IMR-90 (cell line): ENCODE measurements at regions not wholly inside any gene's neighbourhood (a gene's known extent, or its start where the extent isn't known, plus 50 kb on each side); places are given as distances from the start of the nearest gene placed in this dataset.

ENCODE experiments used
- ATAC-seq: fragments of 200-7000 bp; cut with Tn5 transposase; 2 replicates; pipeline ENCODE4 v1.9.1; 2020; ENCODE audit warnings: low read depth, mild to moderate bottlenecking, moderate library complexity
- BruUV-seq: library from RNA; stranded (reverse); fragments of 400-500 nt; replicated peaks from 2 replicates; lab custom pipeline; 2021; lab: Mats Ljungman, UMichigan
- CTCF ChIA-PET: fragments of 300-600 bp; formaldehyde crosslinking; extraction: SDS; loops from one replicate; lab custom pipeline; 2021; ENCODE audit warnings: antibody characterized with exemption; lab: Yijun Ruan, JAX
- POLR2A ChIA-PET: fragments of 300-600 bp; sonication (Branson Sonifier 250); formaldehyde crosslinking; loops from one replicate; lab custom pipeline; 2022; ENCODE audit warnings: antibody characterized with exemption; ENCODE audit not compliant: unreplicated experiment; lab: Charles Lee
- DNase-seq: peaks from one replicate; pipeline ENCODE4 v3.0.0; 2013
- H2AFZ ChIP-seq: replicated peaks from 2 replicates; pipeline ENCODE3; 2013; ENCODE audit warnings: low read length, mild to moderate bottlenecking; ENCODE audit not compliant: poor library complexity
- H2AK5ac ChIP-seq: 2 replicates; pipeline ENCODE4 v1.6.1; 2013; ENCODE audit warnings: low read depth, low read length, inconsistent platforms
- H2AK9ac ChIP-seq: replicated peaks from 2 replicates; pipeline ENCODE3; 2013; ENCODE audit warnings: mild to moderate bottlenecking, low read depth, low read length, moderate library complexity; ENCODE audit not compliant: poor library complexity
- H2BK120ac ChIP-seq: 2 replicates; pipeline ENCODE4 v1.6.1; 2013; ENCODE audit warnings: low read depth, low read length, inconsistent platforms
- H2BK15ac ChIP-seq: 3 replicates; pipeline ENCODE4 v1.6.1; 2013; ENCODE audit warnings: low read depth, low read length, inconsistent platforms
- H2BK20ac ChIP-seq: 2 replicates; pipeline ENCODE4 v1.6.1; 2013; ENCODE audit warnings: low read depth, mild to moderate bottlenecking, inconsistent platforms, low read length, moderate library complexity
- H2BK5ac ChIP-seq: 2 replicates; pipeline ENCODE4 v1.6.1; 2013; ENCODE audit warnings: mild to moderate bottlenecking, low read depth, low read length, inconsistent platforms; ENCODE audit not compliant: poor library complexity, severe bottlenecking
- H3K14ac ChIP-seq: replicated peaks from 2 replicates; pipeline ENCODE4 v1.6.1; 2013; ENCODE audit warnings: low read depth, low read length, inconsistent platforms
- H3K18ac ChIP-seq: 2 replicates; pipeline ENCODE4 v1.6.1; 2013; ENCODE audit warnings: low read depth, low read length, control low read depth
- H3K23ac ChIP-seq: 2 replicates; pipeline ENCODE4 v1.6.1; 2013; ENCODE audit warnings: low read depth, low read length, inconsistent platforms
- H3K27ac ChIP-seq: 2 replicates; pipeline ENCODE4 v1.5.1; 2013; ENCODE audit warnings: mild to moderate bottlenecking, control low read depth, low read length; ENCODE audit not compliant: insufficient read depth
- H3K27me3 ChIP-seq: 2 replicates; pipeline ENCODE4 v1.6.1; 2013; ENCODE audit warnings: low read length; ENCODE audit not compliant: control insufficient read depth, insufficient read depth
- H3K36me3 ChIP-seq: 2 replicates; pipeline ENCODE4 v1.6.1; 2013; ENCODE audit warnings: low read length, mixed read lengths; ENCODE audit not compliant: control insufficient read depth, insufficient read depth
- H3K4ac ChIP-seq: 2 replicates; pipeline ENCODE4 v1.6.1; 2013; ENCODE audit warnings: low read depth, low read length, inconsistent platforms
- H3K4me1 ChIP-seq: 2 replicates; pipeline ENCODE4 v1.6.1; 2013; ENCODE audit warnings: low read length, mixed read lengths; ENCODE audit not compliant: control insufficient read depth, insufficient read depth
- H3K4me2 ChIP-seq: 2 replicates; pipeline ENCODE4 v1.6.1; 2013; ENCODE audit warnings: low read depth, mild to moderate bottlenecking, control low read depth, low read length, moderate library complexity
- H3K4me3 ChIP-seq: 2 replicates; pipeline ENCODE4 v1.5.1; 2013; ENCODE audit warnings: low read depth, mild to moderate bottlenecking, control low read depth, low read length, moderate library complexity; ENCODE audit not compliant: insufficient read depth
- H3K56ac ChIP-seq: 2 replicates; pipeline ENCODE4 v1.6.1; 2013; ENCODE audit warnings: low read length, inconsistent platforms; ENCODE audit not compliant: insufficient read depth; ENCODE audit errors: extremely low read depth
- H3K79me1 ChIP-seq, 2 experiments: 2 replicates each; pipeline ENCODE4 v1.6.1; 2013; ENCODE audit warnings: low read length in 2 of 2, inconsistent platforms in 1 of 2, low read depth in 1 of 2
- H3K9ac ChIP-seq: 2 replicates; pipeline ENCODE4 v1.6.1; 2013; ENCODE audit warnings: low read depth, low read length, control low read depth
- H3K9me1 ChIP-seq: 2 replicates; pipeline ENCODE4 v1.6.1; 2013; ENCODE audit warnings: low read length, inconsistent platforms; ENCODE audit not compliant: insufficient read depth
- H3K9me3 ChIP-seq: 2 replicates; pipeline ENCODE4 v1.6.1; 2013; ENCODE audit warnings: low read length; ENCODE audit not compliant: control insufficient read depth, insufficient read depth
- H4K20me1 ChIP-seq: 2 replicates; pipeline ENCODE4 v1.6.1; 2013; ENCODE audit warnings: low read length, inconsistent platforms; ENCODE audit not compliant: insufficient read depth
- H4K5ac ChIP-seq: 2 replicates; pipeline ENCODE4 v1.6.1; 2013; ENCODE audit warnings: mild to moderate bottlenecking, low read depth, low read length, control low read depth
- H4K8ac ChIP-seq, 2 experiments: 2 replicates each; pipeline ENCODE4 v1.6.1; 2013; ENCODE audit warnings: low read depth in 2 of 2, low read length in 2 of 2, control low read depth in 1 of 2, inconsistent platforms in 1 of 2
- H4K91ac ChIP-seq: 2 replicates; pipeline ENCODE4 v1.6.1; 2013; ENCODE audit warnings: low read depth, low read length, inconsistent platforms; ENCODE audit not compliant: insufficient read depth
- BHLHE40 ChIP-seq: fragments of 150-350 bp; IDR thresholded peaks from 2 replicates; pipeline ENCODE4 v1.6.1; 2016; ENCODE audit warnings: mild to moderate bottlenecking, low read depth, low read length
- CEBPB ChIP-seq: IDR thresholded peaks from 2 replicates; pipeline ENCODE4 v1.6.1; 2012; ENCODE audit warnings: low read depth, low read length, improper control_type of control experiment
- CHD1 ChIP-seq: IDR thresholded peaks from 2 replicates; pipeline ENCODE4 v1.6.1; 2012; ENCODE audit warnings: low read depth, low read length, improper control_type of control experiment
- FOS ChIP-seq: fragments of 150-350 bp; IDR thresholded peaks from 2 replicates; pipeline ENCODE4 v1.6.1; 2016; ENCODE audit warnings: low read depth, low read length
- MAFK ChIP-seq: IDR thresholded peaks from 2 replicates; pipeline ENCODE4 v1.6.1; 2012; ENCODE audit warnings: low read depth, low read length, improper control_type of control experiment
- MAZ ChIP-seq: IDR thresholded peaks from 2 replicates; pipeline ENCODE4 v1.6.1; 2012; ENCODE audit warnings: low read depth, mild to moderate bottlenecking, low read length, improper control_type of control experiment, moderate library complexity, borderline replicate concordance
- MXI1 ChIP-seq: IDR thresholded peaks from 2 replicates; pipeline ENCODE4 v1.6.1; 2012; ENCODE audit warnings: low read depth, mild to moderate bottlenecking, low read length, moderate library complexity, borderline replicate concordance
- POLR2A ChIP-seq: IDR thresholded peaks from 2 replicates; pipeline ENCODE4 v1.6.1; 2012; ENCODE audit warnings: mild to moderate bottlenecking, low read depth, low read length
- RAD21 ChIP-seq: IDR thresholded peaks from 2 replicates; pipeline ENCODE4 v1.6.1; 2012; ENCODE audit warnings: low read length, improper control_type of control experiment
- RCOR1 ChIP-seq: IDR thresholded peaks from 2 replicates; pipeline ENCODE4 v1.6.1; 2012; ENCODE audit warnings: mild to moderate bottlenecking, low read length, improper control_type of control experiment; ENCODE audit not compliant: insufficient replicate concordance
- RFX5 ChIP-seq: IDR thresholded peaks from 2 replicates; pipeline ENCODE4 v1.8.0; 2012; ENCODE audit warnings: low read depth, mild to moderate bottlenecking, low read length, moderate library complexity
- SMC3 ChIP-seq: fragments of 150-350 bp; IDR thresholded peaks from 2 replicates; pipeline ENCODE4 v1.6.1; 2016; ENCODE audit warnings: low read depth, mild to moderate bottlenecking, antibody characterized with exemption, low read length, moderate library complexity
- WGBS, 2 experiments: methylation state at CpG; one replicate each; pipeline versions ENCODE4 v1.1.5 to v1.1.7; 2013; ENCODE audit warnings: missing lambda C conversion rate in 2 of 2; ENCODE audit not compliant: insufficient read length in 1 of 2; ENCODE audit errors: extremely low coverage in 2 of 2; 5-methylcytosine and 5-hydroxymethylcytosine counted together
- dilution Hi-C: fragments of 300-500 bp; cut with HindIII; formaldehyde crosslinking; loops from one replicate; pipeline ENCODE4 v1.14.3; 2018; ENCODE audit warnings: low sequenced_read_pairs; ENCODE audit not compliant: unreplicated experiment
- in situ Hi-C: fragments of 300-500 bp; cut with MboI; formaldehyde crosslinking; loops from 3 replicates; pipeline ENCODE4 v1.14.3; 2019; ENCODE audit warnings: low sequenced_read_pairs, inconsistent platforms, mixed read lengths
- intact Hi-C: fragments of 100-400 bp; cut with micrococcal nuclease; formaldehyde crosslinking; loops from 2 replicates; pipeline ENCODE4 v1.10.0; 2022
- TF ChIP-seq, protein P1 (sequence below): fragments of 150-350 bp; IDR thresholded peaks from 2 replicates; pipeline ENCODE4 v1.6.1; 2016; ENCODE audit warnings: low read depth, mild to moderate bottlenecking, low read length, moderate library complexity, borderline replicate concordance
- TF ChIP-seq, protein P2 (sequence below): conservative IDR thresholded peaks from 2 replicates; pipeline ENCODE4 v1.5.1; 2012; ENCODE audit warnings: mild to moderate bottlenecking, low read depth, low read length, improper control_type of control experiment
- TF ChIP-seq, protein P3 (sequence below): fragments of 150-350 bp; IDR thresholded peaks from 2 replicates; pipeline ENCODE4 v1.6.1; 2017; ENCODE audit warnings: mild to moderate bottlenecking, antibody characterized with exemption, low read length, low read depth

DNA sequence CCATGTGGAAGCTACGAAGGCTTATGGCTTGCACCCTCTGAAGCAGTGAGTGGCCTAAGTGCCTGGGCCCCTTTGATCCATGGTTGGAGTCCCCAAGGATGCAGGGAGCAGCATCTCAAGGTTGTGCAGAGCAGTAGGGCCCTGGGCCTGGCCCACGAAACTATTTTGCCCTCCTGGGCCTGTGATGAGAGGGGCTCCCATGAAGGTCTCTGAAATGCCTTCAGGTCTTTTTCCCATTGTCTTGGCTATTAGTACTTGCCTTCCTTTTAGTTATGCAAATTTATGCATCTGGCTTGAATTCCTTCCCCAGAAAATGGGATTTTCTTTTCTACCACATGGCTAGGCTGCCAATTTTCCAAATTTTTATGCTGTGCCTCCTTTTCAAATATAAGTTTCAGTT is 158.8 kb upstream of the MME start:
- no peak overlapping the region for H4K91ac ChIP-seq
- in situ Hi-C loops (no loop called here), dilution Hi-C loops (no loop called here), intact Hi-C loops (no loop called here)
- no peak overlapping the region for H3K9ac ChIP-seq
- H4K8ac ChIP-seq: no peak overlapping the region
- H3K27me3 ChIP-seq: no peaks in the 10 kb centered on the region
- no TSS peak for BruUV-seq
- no peak overlapping the region for H2BK5ac ChIP-seq
- H2BK15ac ChIP-seq: no peak overlapping the region
- no peak for DNase-seq
- CTCF ChIA-PET: no interaction called here
- H3K4me1 ChIP-seq: no peaks in the 10 kb centered on the region
- no peak overlapping the region for H2AK5ac ChIP-seq
- no peak overlapping the region for H3K27ac ChIP-seq
- H4K5ac ChIP-seq: no peak overlapping the region
- no peaks in the 10 kb centered on the region for H3K79me1 ChIP-seq
- H2BK120ac ChIP-seq: no peak overlapping the region
- H3K4me3 ChIP-seq: no peak overlapping the region
- H3K36me3 ChIP-seq: no peaks in the 10 kb centered on the region
- H2AFZ ChIP-seq: no peak overlapping the region
- H3K4ac ChIP-seq: no peak overlapping the region
- no peak overlapping the region for H3K4me2 ChIP-seq
- ATAC-seq: no peak
- no peak overlapping the region for H3K18ac ChIP-seq
- no peak overlapping the region for H3K56ac ChIP-seq
- POLR2A ChIA-PET: no interaction called here
- H3K9me1 ChIP-seq: no peaks in the 10 kb centered on the region
- 43% methylated on average over 2 of the region's 2 CpGs; no CpG with 5 or more reads in 1 of the 2 experiments for WGBS, 2 experiments
- TF ChIP-seq, protein P1, sequence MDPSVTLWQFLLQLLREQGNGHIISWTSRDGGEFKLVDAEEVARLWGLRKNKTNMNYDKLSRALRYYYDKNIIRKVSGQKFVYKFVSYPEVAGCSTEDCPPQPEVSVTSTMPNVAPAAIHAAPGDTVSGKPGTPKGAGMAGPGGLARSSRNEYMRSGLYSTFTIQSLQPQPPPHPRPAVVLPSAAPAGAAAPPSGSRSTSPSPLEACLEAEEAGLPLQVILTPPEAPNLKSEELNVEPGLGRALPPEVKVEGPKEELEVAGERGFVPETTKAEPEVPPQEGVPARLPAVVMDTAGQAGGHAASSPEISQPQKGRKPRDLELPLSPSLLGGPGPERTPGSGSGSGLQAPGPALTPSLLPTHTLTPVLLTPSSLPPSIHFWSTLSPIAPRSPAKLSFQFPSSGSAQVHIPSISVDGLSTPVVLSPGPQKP: no peak
- TF ChIP-seq, protein P2, sequence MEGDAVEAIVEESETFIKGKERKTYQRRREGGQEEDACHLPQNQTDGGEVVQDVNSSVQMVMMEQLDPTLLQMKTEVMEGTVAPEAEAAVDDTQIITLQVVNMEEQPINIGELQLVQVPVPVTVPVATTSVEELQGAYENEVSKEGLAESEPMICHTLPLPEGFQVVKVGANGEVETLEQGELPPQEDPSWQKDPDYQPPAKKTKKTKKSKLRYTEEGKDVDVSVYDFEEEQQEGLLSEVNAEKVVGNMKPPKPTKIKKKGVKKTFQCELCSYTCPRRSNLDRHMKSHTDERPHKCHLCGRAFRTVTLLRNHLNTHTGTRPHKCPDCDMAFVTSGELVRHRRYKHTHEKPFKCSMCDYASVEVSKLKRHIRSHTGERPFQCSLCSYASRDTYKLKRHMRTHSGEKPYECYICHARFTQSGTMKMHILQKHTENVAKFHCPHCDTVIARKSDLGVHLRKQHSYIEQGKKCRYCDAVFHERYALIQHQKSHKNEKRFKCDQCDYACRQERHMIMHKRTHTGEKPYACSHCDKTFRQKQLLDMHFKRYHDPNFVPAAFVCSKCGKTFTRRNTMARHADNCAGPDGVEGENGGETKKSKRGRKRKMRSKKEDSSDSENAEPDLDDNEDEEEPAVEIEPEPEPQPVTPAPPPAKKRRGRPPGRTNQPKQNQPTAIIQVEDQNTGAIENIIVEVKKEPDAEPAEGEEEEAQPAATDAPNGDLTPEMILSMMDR: no peak
- TF ChIP-seq SMC3: no peak
- no peak for TF ChIP-seq MAFK
- no peak for TF ChIP-seq MAZ
- no peak for TF ChIP-seq RCOR1
- no peak for TF ChIP-seq CHD1
- TF ChIP-seq FOS: no peak
- TF ChIP-seq BHLHE40: no peak
- no peak for TF ChIP-seq RFX5
- TF ChIP-seq, protein P3, sequence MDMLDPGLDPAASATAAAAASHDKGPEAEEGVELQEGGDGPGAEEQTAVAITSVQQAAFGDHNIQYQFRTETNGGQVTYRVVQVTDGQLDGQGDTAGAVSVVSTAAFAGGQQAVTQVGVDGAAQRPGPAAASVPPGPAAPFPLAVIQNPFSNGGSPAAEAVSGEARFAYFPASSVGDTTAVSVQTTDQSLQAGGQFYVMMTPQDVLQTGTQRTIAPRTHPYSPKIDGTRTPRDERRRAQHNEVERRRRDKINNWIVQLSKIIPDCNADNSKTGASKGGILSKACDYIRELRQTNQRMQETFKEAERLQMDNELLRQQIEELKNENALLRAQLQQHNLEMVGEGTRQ: no peak
- no peak for TF ChIP-seq MXI1
- no peak for TF ChIP-seq RAD21
- no peak for TF ChIP-seq CEBPB
- TF ChIP-seq POLR2A: no peak
- no peak overlapping the region for H3K14ac ChIP-seq
- no peak overlapping the region for H2BK20ac ChIP-seq
- H3K23ac ChIP-seq: no peak overlapping the region
- no peaks in the 10 kb centered on the region for H4K20me1 ChIP-seq
- no peak overlapping the region for H2AK9ac ChIP-seq
- peaks cover 6% of the 10 kb centered on the region; the same call in 1 of the 2 replicates for H3K9me3 ChIP-seq
